HG03432 (cell line): ENCODE measurements at regions not wholly inside any gene's neighbourhood (a gene's known extent, or its start where the extent isn't known, plus 50 kb on each side); places are given as distances from the start of the nearest gene placed in this dataset.

Source experiments
- ATAC-seq: cut with Tn5 transposase; IDR thresholded peaks from one replicate; pipeline ENCODE4 v1.9.1; 2021; ENCODE audit warnings: mild to moderate bottlenecking, moderate library complexity; ENCODE audit not compliant: unreplicated experiment

DNA sequence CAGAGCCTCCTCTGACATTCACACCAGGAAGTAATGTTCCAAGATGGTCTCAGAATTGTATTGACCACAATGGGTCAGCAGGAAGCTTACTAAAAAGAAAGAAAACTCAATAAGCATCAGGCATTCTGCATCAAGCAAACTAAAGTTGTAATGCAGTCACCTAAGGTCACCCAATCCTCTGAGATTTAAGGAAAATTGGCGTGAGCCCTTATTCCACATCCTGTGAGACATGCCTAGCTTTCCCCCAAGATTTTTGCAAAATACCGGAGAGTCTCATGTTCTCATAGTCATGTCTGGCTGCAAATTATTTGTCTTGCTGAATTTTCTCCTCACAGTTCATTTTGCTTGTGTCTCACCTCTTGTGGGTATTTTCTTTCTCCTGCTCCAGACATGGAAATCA lies 417.1 kb upstream of the SOX9 start:
- ATAC-seq, result no peak

DNA sequence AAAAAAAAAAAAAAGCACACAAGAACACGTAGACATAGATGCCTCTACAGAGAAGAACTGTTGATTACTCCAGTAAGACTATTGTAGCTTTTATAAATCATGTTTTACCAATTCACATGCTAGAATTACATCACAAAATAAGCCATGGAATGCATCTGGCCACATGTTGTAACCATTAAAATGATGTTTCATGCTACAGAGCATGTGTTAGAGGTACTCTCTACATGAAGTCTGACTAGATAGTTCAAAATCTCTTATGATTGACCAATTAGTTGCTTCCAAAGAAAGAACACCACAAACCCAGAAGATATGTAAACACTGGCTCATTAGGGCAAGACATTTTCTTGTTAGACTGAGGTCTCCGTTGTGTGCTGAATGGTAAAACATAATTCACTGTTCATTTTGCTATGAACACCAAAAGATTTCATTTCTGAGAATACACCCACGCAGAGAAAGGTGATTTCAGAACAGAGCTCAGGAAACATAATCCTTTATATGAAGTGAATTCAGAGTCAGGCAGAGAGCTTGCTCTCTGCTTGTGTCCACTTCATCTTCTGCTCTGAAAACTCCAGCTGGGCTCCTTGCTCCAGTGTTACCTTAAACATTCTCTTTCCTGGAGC lies 411.4 kb upstream of the SOX9 start:
- no peak for ATAC-seq

DNA sequence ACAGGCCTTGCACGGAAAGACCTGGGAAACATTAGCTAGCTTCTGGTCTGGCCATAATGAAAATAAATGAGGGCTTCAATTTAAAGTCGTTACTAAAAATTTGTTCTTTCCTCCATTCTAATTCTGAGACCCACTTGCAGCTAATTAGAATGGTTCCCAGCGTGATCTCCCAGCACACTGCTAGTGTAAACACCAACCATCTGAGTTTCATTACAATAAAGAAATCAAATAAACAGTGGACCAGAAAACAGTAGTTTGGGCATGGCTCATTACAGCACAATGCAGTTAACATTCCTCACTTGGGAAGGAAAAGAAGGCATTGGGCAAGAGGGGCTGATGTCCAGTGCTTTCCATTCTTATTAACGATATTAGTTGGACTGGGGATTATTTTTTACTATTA lies 410.9 kb upstream of the SOX9 start:
- ATAC-seq, result no peak

DNA sequence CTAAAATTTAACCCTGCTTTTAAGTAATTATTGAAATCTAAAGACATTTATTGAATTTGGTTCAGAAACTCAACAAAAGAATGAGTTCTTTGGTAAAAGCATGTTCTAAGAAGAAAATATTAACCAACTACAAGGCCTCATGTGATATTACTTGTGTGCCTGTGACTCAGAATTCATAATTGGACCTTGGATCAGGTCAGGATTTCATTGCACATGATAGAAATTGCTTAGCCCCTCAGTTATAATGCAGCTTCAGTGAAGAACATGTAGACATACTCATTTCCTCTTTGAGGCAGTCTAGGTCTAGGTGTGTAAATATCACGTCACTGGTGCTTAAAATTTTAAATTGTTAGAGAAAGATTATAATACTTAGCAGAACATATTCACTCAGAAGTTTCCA lies 410.0 kb upstream of the SOX9 start:
- no peak for ATAC-seq

DNA sequence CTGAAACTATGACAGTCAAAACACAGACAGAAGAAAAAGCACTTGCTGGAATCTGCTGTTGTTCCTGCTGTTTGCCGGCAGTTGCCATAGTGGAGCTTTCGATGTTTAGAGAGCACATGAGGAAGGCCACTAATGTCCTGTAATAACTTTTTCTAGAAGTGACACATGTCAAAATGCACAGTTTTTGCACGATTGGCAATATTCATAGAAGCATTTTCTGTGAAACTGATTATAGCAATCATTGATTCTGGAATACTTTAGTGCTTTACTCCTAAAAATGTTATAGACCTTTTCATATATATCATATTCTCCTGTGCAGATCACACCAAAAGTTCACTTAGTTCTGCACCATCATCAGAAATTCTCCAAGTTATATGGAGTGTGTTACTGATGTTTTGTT lies 407.0 kb upstream of the SOX9 start:
- ATAC-seq, result no peak

DNA sequence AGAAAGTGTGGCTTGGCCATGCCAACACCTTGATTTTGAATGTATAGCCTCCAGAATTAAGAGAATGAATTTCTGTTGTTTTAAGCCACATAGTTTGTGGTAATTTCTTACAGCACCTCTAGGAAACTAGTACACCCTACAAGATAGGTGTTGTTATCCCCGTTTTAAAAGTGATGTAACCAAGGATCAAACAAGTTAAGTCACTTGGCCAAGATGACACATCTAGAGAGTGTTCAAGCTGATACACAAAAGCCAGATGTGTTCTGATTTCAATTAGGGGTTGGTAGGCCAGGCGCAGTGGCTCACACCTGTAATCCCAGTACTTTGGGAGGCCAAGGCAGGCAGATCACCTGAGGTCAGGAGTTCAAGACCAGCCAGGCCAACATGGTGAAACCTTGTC lies 396.5 kb upstream of the SOX9 start:
- ATAC-seq, result no peak

DNA sequence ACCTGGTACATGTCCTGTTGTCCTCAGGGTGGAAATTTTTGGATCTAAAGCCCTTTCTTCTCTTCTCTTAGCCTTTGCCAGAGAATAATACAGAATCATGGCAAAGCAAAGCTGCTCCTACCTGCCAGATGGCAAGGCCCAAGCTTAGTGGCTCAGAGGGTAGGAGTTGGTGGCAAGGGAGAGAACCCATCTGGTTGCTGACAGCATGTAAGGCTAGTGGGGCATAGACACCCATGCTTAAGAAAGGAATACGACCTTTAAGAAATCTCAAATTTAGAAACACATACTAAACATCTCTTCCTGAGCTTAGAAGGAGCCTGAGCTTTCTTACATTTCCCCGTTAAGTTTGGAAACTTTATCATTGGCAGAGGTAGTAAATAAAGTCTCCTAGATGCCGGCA lies 395.0 kb upstream of the SOX9 start:
- no peak for ATAC-seq

DNA sequence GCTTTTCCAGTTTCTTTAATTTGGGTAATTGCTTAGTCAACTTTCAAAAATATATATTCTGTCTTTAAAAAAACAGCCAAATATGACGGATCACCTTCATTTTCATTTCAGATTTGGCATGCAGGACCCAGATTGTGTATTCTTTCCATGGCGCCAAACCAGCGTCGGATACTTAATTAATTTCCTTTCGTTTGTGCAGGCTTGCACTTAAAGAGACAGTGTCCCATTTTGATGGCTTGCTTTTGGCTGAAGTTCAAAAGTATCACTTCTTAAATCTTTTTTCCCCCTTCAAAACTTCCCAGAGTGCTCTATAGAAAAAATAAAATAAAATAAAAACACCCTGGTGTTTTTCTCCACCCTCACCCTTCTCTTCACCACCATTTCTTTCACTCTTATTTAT lies 394.5 kb upstream of the SOX9 start:
- ATAC-seq, result no peak

DNA sequence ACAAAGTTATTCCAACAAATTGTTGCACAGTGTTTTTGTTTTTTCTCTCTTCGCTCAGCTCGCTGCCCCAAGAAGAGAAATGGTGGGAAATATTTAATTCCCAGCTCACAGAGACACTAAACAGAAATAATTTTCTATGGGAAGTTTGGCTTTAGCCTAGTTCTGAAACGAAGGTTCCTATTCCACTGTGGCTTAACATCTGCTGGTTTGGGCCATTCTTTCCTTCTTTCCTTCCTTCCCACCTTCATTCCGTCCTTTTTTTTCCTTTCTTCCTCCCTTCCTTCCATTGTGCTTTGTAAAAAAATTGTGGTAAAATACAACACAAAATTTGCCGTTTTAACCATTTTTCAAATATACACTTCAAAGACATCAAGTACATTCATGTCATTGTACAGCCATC lies 393.5 kb upstream of the SOX9 start:
- no peak for ATAC-seq

DNA sequence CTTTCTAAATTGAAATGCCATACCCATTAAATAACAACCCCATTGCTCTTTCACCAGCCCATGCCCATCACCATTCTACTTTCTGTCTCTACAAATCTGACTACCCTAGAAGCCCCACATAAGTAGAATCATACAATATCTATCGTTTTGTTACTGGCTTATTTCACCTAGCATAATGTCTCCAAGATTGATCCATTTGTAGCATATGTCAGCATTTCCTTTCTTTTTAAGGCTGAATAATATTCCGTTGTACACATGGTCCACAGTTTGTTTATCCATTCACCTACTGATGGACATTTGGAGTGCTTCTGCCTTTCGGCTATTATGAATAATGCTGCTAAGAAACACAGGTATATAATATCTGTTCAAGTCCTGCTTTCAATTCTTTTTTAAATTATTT lies 393.1 kb upstream of the SOX9 start:
- no peak for ATAC-seq

DNA sequence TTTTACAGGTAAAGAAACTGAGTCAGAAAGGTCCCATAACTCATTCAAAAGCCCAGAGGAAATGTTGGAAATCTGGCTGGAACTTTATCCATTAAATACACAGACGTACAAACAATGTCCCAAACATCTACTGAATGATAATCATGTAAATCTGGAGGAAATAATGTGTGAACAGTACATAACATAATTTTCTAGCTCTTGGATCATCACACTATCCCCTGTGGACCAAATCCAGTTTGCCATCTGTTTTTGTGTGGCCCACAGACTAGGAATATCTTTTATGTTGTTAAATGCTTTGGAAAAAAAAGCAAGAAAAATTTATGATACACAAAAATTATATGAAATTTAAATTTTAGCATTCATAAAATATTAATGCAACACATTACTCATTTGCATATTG lies 389.9 kb upstream of the SOX9 start:
- ATAC-seq, result no peak

DNA sequence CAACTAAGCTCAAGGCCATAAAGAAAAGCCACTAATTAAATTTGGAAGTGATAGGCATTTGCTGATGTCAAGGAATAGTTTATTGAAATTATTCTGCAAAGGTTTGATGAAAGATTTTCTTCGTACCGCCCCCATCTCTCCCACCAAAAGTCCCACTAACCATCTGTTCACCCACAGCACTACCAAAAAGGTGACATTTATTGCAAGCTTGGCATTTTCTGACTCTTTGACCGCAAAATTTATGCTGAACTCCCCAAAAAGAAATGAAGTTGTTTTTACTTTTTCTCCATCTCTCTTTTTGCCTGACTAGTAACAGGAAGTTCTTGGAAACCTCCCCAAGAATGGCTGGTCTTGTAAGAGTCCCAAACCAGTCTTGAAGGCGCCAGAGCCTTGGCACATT lies 384.9 kb upstream of the SOX9 start:
- no peak for ATAC-seq

DNA sequence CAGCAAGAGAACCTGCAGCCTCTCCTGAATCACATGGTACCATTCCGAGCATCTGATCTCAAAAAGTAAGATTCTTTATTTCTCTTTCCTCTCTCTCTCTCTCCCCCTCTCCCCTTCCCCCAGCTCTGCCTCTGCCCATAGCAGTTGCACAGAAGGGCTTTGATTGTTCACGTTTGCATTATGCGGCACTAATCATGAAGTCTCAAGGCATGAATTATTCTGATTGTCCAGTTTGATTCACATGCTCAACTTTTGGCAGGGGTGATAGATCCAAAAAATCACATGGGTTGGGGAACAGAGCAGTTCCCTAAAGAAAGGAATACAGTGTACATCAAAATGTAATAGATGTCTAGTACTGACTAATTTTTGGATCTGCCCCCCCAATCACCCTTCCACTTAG lies 380.0 kb upstream of the SOX9 start:
- ATAC-seq, result no peak

DNA sequence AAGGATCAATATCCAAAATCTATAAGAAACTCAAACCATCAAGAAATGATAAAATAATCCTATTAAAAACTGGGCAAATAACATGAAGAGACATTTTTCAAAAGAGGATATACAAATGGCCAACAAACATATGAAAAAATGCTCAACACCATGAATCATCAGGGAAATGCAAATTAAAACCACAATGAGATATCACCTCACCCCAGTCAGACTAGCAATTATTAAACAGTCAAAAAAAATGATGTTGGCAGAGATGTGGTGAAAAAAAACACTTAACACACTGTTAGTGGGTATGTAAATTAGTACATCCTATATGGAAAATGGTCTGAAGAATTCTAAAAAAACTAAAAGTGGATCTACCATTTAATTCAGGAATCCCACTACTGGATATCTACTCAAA lies 379.0 kb upstream of the SOX9 start:
- no peak for ATAC-seq

DNA sequence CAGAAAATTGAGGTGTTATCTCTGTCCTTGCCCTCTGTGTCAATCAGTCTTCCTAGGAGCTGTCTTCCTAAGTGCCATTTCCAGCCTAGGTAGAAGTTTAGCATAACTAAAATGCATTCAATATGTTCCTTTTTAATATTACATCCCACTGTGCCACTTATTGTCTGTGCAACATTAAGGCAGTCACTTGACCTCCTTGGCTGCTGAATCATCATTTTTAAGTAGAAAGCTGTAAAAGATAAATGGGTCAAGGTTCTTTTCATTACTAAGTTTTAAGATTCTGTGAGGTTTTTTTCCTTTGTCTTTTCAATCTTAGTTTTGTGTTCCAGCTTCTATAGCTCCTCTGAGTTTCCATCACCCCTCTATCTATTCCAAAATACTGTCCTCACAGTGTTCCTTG lies 371.9 kb upstream of the SOX9 start:
- ATAC-seq, result no peak

DNA sequence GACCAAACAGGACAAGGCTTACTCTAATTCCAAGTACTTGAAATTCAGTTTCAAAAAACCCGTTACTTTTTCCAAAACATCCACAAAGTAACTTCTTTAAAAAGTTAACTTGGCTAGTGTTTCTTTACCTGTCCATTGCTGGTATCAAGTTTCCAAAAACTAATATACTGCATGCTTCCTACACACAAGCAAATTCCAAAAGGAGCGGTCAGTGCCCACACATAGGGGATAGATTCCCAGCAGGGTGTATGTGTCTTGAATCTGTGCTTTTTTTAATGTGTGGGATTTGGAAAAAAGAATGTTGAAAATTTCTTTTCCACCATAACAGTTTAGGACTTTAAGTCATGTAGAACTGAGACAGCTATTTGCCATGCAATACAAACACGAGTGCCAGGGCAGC lies 367.8 kb upstream of the SOX9 start:
- no peak for ATAC-seq

DNA sequence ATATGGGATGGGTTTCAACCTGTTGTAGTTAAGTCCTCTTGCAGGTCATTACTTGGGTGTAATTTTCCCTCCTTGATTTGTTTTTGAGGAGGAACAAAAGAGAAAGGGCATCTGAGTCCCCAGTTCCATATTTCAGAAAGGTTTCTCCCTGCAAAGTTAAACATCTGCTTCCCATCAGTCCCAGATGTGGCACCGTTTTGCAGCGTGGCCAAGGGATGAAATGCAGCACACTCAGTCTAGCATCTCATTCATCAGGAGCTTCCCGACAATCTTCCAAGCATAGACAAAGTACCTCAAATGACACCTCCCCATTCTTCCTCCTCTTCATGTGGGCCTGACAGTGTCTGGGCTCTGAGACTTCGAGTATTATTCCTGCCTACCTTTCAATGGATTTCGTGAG lies 363.7 kb upstream of the SOX9 start:
- no peak for ATAC-seq

DNA sequence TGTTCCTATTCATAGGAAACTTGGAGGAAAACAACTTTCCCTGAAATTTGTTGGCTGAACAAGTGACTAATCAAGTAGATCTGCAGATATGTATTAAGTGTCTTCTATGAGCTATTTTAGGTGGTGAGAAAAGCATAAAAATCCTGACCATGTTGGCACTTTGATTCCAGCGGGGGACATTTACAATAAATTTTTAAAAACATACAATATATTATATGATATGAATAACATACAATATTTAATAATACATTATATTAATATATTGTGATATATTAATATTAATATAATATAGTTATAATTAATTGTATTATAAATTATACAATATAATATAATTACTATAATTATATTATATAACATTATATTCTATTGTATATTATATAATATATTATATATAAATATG lies 362.9 kb upstream of the SOX9 start:
- no peak for ATAC-seq

DNA sequence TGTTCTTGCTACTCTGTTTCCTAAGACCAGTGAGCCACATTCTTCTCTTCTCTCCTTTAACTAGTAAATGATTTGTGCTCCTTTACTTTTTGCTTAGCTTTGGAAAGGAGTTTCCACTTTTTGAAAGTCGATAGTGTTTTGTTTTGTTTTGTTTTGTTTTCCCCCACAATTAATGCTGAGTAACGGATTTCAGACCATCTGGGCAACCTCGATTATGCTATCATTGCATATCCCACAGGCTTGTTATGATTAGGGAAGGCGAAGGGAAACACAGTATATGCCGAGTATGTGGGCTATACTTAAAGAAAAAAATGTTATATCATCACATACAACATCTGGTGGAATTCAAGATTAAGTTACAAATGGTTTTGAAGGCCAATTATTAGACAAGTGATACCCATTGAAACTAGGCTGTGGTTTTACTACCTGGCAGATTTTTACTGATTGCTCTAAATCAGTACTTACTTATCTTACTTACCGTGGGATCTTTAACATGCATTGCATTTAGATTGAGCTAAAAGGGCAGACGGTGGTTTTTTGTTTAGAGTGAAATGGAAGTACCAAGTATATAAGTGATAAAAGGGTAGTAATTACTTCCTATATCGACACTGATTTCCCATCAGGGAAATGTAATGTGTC lies 361.3 kb upstream of the SOX9 start:
- ATAC-seq, result no peak

DNA sequence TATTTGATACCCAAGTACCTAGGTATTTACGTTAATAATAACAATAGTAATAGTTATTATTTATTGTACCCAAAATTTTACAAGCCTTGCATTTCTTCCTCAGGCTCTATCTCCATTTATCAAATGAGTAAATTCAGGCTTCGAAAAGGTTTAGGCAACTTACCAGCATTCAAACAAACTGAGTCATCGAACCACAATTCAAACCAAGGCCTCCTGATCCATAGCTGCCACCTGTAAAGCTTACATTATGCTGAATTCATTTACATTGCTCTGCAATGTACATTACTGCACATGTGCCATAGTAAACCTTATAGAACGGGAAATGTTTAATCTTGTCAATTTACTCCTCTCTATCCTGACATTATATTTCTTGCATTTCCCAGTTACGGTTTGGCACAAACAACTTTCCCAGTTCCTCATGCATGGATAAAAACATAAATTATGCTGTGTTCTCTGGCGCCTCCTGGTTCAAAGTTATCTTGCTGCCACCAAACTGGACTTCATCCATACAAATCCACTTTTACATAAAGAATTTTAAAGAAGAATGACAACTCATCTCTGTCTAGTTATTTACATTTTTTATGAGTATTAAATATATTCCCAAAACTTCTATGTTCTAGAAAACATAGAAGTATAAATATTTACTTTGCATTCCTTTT lies 360.6 kb upstream of the SOX9 start:
- ATAC-seq, result no peak

DNA sequence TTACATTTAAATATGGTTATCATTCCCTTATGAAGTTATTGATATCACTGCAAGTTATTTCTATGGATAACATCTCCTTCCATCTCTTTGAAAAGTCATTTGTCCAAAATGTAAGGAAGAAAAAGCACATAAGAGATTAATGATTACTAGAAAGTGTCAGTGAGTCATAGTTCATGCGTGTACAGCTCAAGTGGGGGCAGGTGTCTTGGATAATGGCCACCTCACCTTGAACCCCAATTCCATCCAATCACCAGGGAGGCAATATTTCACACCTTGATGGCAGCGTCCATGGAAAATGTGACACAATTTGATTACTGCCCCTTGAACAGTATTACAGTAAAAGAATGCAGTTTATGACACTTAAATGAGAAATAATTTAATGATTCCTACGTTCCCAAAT lies 358.3 kb upstream of the SOX9 start:
- ATAC-seq, result no peak

DNA sequence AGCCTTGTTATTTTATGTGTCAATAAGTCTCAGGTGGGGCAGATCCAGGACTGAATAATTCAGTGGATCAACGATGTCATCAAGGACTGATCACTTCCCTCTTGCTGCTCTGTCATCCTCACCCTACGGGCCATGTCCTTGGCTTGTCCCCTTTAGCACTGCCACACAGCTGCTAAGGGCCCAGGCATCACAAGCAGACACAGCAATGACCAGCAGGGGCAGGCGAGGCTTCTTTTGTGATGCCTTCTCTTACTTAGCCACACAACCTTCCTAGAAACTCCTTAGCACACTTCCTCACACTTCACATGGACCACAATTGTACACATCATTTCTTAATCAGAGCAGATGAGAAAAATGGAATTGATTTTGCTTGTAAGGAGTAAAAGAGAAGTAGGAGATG lies 356.3 kb upstream of the SOX9 start:
- peak; percentile 75 for ATAC-seq

DNA sequence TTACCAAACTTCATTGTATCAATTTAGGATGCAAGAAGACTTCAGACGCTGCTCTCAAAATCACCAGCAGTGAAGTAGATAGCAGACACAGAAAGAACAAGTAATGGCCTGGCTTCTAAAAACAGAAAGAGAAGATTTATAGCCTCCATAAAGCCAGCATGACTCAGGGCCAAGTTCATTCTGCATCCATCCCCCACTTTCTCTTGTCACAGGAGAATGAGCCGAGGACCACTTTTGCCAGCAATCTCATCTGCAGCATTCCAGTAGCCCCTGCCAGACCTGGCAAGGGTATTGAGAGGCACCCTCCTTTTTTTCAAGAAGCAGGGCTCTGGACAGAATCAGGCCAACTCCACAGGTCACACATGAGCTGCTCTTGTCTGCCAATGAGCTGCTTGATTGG lies 355.4 kb upstream of the SOX9 start:
- ATAC-seq, result no peak
